Activated CD4-positive, alpha-beta T cell treated with anti-CD3 and anti-CD28 coated beads for 36 hours (primary cell): ENCODE measurements at regions not wholly inside any gene's neighbourhood (a gene's known extent, or its start where the extent isn't known, plus 50 kb on each side); places are given as distances from the start of the nearest gene placed in this dataset.
"Not testable (repeated sequence)": the region's sequence is repeated elsewhere in the genome, so short reads cannot be mapped to it uniquely, and the experiment has no call there.

Source experiments
- ATAC-seq: fragments of 200-7000 bp; cut with Tn5 transposase; one replicate; pipeline ENCODE4 v1.10.0; 2021; ENCODE audit warnings: mild to moderate bottlenecking, moderate library complexity
- CTCF ChIA-PET: fragments of 350-600 bp; sonication (Branson Sonifier 250); formaldehyde crosslinking; loops from one replicate; lab custom pipeline; 2021; ENCODE audit warnings: antibody characterized with exemption; lab: Charles Lee
- POLR2A ChIA-PET: fragments of 350-600 bp; sonication (Branson Sonifier 250); formaldehyde crosslinking; loops from one replicate; lab custom pipeline; 2021; ENCODE audit warnings: antibody characterized with exemption, inconsistent platforms; lab: Charles Lee
- DNase-seq: peaks from one replicate; pipeline ENCODE4 v3.0.0-alpha.2; 2020
- H3K27ac Mint-ChIP-seq: one replicate; pipeline ENCODE4 v1.8.0; 2021; ENCODE audit warnings: mixed read lengths
- H3K27me3 Mint-ChIP-seq: one replicate; pipeline ENCODE4 v1.8.0; 2021; ENCODE audit warnings: mixed read lengths
- H3K36me3 Mint-ChIP-seq: one replicate; pipeline ENCODE4 v1.8.0; 2021; ENCODE audit warnings: low read depth, mixed read lengths
- H3K4me1 Mint-ChIP-seq: one replicate; pipeline ENCODE4 v1.8.0; 2021; ENCODE audit warnings: mixed read lengths
- H3K4me3 Mint-ChIP-seq: one replicate; pipeline ENCODE4 v1.8.0; 2021; ENCODE audit warnings: mild to moderate bottlenecking, moderate library complexity, mixed read lengths
- H3K9me3 Mint-ChIP-seq: one replicate; pipeline ENCODE4 v1.8.0; 2021; ENCODE audit warnings: low read depth, mixed read lengths
- intact Hi-C, 2 experiments: fragments of 100-400 bp; cut with DNase I in 1 of 2; cut with micrococcal nuclease in 1 of 2; formaldehyde crosslinking; loops; one replicate each; pipeline versions ENCODE4 v1.14.2 to v1.15.1; 2022 to 2024; cut with DNase I, micrococcal nuclease

DNA sequence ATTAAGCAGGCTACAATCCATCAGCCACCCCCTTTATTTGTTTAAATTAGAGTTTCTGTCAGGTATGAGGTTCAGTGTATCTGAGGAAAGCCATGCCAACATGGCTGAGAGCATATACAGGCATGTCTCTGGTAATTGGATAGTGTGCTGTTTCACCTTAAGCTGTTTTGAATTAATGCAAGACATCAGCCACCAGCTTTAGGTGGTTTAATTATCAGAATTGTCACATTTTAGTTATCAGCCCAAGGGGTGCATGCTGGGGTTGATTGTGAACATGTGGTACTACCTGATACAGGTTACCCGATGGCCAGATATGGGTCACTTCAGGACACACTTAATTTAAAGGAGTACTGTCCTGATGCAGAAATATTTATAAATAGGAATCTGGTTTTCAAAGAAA lies 353.2 kb upstream of the TENM3 start:
- Mint-ChIP-seq H3K27me3 (no peaks in the 10 kb centered on the region), H3K4me3 (no peak overlapping the region), H3K36me3 (no peaks in the 10 kb centered on the region), H3K27ac (no peak overlapping the region), H3K9me3 (peaks cover 8% of the 10 kb centered on the region), H3K4me1 (no peaks in the 10 kb centered on the region)
- no peak for DNase-seq
- ChIA-PET CTCF (no interaction called here), POLR2A (no interaction called here)
- intact Hi-C loops: no loop called here
- ATAC-seq: no peak

GRCh38 chr4:181890911-181891310 lies 352.3 kb upstream of the TENM3 start:
- H3K36me3 Mint-ChIP-seq: no peaks in the 10 kb centered on the region
- ATAC-seq: no peak

DNA sequence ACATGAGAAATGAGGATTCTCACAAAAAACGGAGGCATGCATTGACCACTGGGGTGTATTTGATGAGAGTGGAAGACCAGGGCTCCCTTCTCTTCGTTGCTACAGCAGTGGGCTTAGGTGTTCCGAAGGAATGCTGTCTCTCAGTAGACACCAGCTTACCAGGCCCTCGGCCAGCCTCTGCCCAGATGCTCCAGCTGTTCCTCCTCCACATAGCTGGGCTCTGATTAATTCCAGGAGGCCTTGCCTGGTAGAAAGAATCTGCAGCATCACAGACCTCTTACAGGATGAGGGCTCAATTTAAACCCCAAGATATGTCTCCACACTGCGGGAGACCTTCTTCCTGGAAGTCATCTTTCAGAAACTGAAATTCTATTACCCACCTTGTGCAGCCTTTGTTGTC lies 346.6 kb upstream of the TENM3 start:
- H3K4me1 Mint-ChIP-seq: no peaks in the 10 kb centered on the region
- no peak for ATAC-seq
- H3K36me3 Mint-ChIP-seq: no peaks in the 10 kb centered on the region
- CTCF ChIA-PET: interaction anchor here (0.6 kb wide), 1 partner anchor 128 kb away, joined by 3 read pairs; no protein-coding TSS in a partner anchor
- POLR2A ChIA-PET: no interaction called here
- intact Hi-C loops: no loop called here
- no peak for DNase-seq
- H3K4me3 Mint-ChIP-seq: no peak overlapping the region
- peaks cover 6% of the 10 kb centered on the region for H3K9me3 Mint-ChIP-seq
- no peak overlapping the region for H3K27ac Mint-ChIP-seq
- no peaks in the 10 kb centered on the region for H3K27me3 Mint-ChIP-seq

More at GRCh38 chr4:181890911-181891310, 352.3 kb upstream of the TENM3 start:
- intact Hi-C loops: no loop called here
- peaks cover 11% of the 10 kb centered on the region for H3K9me3 Mint-ChIP-seq
- H3K4me3 Mint-ChIP-seq: no peak overlapping the region
- no peak for DNase-seq
- H3K27ac Mint-ChIP-seq: no peak overlapping the region
- ChIA-PET CTCF (no interaction called here), POLR2A (no interaction called here)
- H3K4me1 Mint-ChIP-seq: no peaks in the 10 kb centered on the region
- no peaks in the 10 kb centered on the region for H3K27me3 Mint-ChIP-seq

- H3K9me3 Mint-ChIP-seq: peaks cover 9% of the 10 kb centered on the region
- H3K36me3 Mint-ChIP-seq: no peaks in the 10 kb centered on the region
- DNase-seq (no peak), ATAC-seq (no peak)
- ChIA-PET CTCF (no interaction called here), POLR2A (no interaction called here)
- intact Hi-C loops: no loop called here
- no peak overlapping the region for H3K27ac Mint-ChIP-seq
- H3K4me1 Mint-ChIP-seq: no peaks in the 10 kb centered on the region
- H3K27me3 Mint-ChIP-seq: no peaks in the 10 kb centered on the region
- H3K4me3 Mint-ChIP-seq: no peak overlapping the region
These were observed 345.3 kb upstream of the TENM3 start for GRCh38 chr4:181897935-181898334.

DNA sequence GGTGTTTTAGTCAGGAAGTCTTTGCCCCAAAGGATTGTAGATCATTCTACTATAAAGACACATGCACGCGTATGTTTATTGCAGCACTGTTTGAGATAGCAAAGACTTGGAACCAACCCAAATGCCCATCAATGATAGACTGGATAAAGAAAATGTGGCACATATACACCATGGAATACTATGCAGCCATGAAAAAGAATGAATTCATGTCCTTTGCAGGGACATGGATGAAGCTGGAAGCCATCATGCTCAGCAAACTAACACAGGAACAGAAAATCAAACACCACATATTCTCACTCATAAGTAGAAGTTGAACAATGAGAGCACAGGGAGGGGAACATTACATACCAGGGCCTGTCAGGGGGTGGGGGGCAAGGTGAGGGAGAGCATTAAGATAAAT lies 340.8 kb upstream of the TENM3 start:
- ATAC-seq, DNase-seq, H3K36me3 Mint-ChIP-seq, CTCF ChIA-PET, H3K27ac Mint-ChIP-seq, H3K27me3 Mint-ChIP-seq, POLR2A ChIA-PET, H3K4me3 Mint-ChIP-seq, intact Hi-C loops, H3K4me1 Mint-ChIP-seq: not testable (repeated sequence)
- peaks cover 16% of the 10 kb centered on the region for H3K9me3 Mint-ChIP-seq

GRCh38 chr4:181905708-181906107 lies 337.5 kb upstream of the TENM3 start:
- ATAC-seq (no peak), DNase-seq (no peak)
- Mint-ChIP-seq H3K9me3 (peaks cover 16% of the 10 kb centered on the region), H3K36me3 (no peaks in the 10 kb centered on the region), H3K27me3 (no peaks in the 10 kb centered on the region), H3K4me1 (no peaks in the 10 kb centered on the region), H3K4me3 (no peak overlapping the region), H3K27ac (no peak overlapping the region)
- intact Hi-C loops: no loop called here
- ChIA-PET POLR2A (no interaction called here), CTCF (no interaction called here)

DNA sequence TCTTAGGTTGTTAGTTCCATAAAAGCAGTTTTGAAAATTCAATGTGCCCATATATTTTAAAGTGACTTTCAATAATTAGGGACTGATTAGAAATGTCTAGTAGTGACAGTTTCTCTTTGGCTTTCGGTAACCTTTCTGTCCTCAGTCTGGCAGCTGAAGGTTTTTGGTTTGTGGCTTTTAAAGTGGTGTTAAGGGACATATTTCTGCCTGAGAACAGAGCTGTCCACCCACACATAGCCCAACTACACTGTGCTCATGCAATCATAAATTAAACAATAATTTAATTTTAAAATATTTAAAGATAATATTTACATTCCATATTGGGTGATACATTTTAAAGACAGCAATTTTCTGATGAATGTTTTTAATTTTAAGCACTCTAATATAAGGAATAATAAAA lies 335.0 kb upstream of the TENM3 start:
- CTCF ChIA-PET: no interaction called here

DNA sequence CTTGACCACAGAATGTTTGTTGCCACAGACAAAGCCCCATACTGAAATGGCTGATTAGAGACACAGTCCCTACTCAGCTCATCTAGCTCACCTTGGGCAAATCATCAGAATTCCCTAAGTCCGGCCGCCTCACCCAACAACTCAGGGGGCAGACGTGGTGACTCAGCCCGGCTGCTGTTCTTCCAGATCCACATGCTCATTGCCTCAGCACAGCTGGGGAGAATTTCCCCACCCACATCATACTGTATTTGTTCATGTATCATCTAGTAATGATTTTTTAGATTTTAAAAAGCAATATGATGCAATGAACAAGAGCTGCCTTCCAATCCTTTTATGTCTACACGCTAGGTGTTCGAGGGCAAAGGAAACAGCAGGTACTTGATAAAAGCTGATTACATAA lies 333.8 kb upstream of the TENM3 start:
- ChIA-PET CTCF (no interaction called here), POLR2A (no interaction called here)
- H3K4me3 Mint-ChIP-seq: no peak overlapping the region
- H3K27me3 Mint-ChIP-seq: no peaks in the 10 kb centered on the region
- DNase-seq (no peak), ATAC-seq (no peak)
- intact Hi-C loops: no loop called here
- H3K27ac Mint-ChIP-seq: no peak overlapping the region
- H3K4me1 Mint-ChIP-seq: no peaks in the 10 kb centered on the region
- H3K36me3 Mint-ChIP-seq: no peaks in the 10 kb centered on the region
- H3K9me3 Mint-ChIP-seq: peaks cover 18% of the 10 kb centered on the region

More for the DNA sequence above, 335.0 kb upstream of the TENM3 start:
- ATAC-seq (no peak), DNase-seq (no peak)
- H3K4me3 Mint-ChIP-seq: no peak overlapping the region
- intact Hi-C loops: no loop called here
- H3K4me1 Mint-ChIP-seq: no peaks in the 10 kb centered on the region
- H3K36me3 Mint-ChIP-seq: no peaks in the 10 kb centered on the region
- H3K9me3 Mint-ChIP-seq: peaks cover 23% of the 10 kb centered on the region
- no peak overlapping the region for H3K27ac Mint-ChIP-seq
- no peaks in the 10 kb centered on the region for H3K27me3 Mint-ChIP-seq
- POLR2A ChIA-PET: no interaction called here

- DNase-seq (no peak), ATAC-seq (no peak)
- Mint-ChIP-seq H3K36me3 (no peaks in the 10 kb centered on the region), H3K27me3 (no peaks in the 10 kb centered on the region), H3K4me1 (no peaks in the 10 kb centered on the region), H3K9me3 (peaks cover 13% of the 10 kb centered on the region), H3K4me3 (no peak overlapping the region), H3K27ac (no peak overlapping the region)
- ChIA-PET CTCF (no interaction called here), POLR2A (no interaction called here)
- intact Hi-C loops: no loop called here
These were observed 331.8 kb upstream of the TENM3 start for GRCh38 chr4:181911420-181911819.

DNA sequence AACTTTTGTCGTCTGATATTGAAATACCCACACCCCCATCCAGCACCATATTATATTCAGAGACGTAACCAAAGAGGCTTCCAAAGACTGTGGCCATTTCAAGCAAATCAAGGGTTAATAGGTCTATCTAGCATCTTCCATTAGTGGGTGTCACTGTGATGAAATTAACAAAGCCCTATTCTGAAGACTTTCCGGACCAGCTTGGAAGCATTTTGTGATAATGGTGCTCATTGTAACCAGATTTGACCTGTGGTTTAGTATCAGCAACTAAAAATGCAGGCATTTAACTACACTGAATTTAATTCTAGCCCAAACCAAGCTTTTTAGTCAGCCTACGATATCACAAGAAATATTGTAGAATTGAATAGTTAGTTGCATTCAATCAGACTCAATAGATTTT lies 309.7 kb upstream of the TENM3 start:
- Mint-ChIP-seq H3K27ac (no peak overlapping the region), H3K9me3 (peaks cover 11% of the 10 kb centered on the region), H3K27me3 (no peaks in the 10 kb centered on the region), H3K36me3 (no peaks in the 10 kb centered on the region), H3K4me1 (no peaks in the 10 kb centered on the region), H3K4me3 (no peak overlapping the region)
- DNase-seq (no peak), ATAC-seq (no peak)
- ChIA-PET CTCF (no interaction called here), POLR2A (no interaction called here)
- intact Hi-C loops: no loop called here

- H3K9me3 Mint-ChIP-seq: peaks cover 3% of the 10 kb centered on the region
- H3K4me3 Mint-ChIP-seq: no peak overlapping the region
- DNase-seq: no peak
- CTCF ChIA-PET: no interaction called here
- no peaks in the 10 kb centered on the region for H3K36me3 Mint-ChIP-seq
- no peaks in the 10 kb centered on the region for H3K27me3 Mint-ChIP-seq
- POLR2A ChIA-PET: no interaction called here
- H3K27ac Mint-ChIP-seq: no peak overlapping the region
- ATAC-seq: no peak
- intact Hi-C loops: no loop called here
- H3K4me1 Mint-ChIP-seq: no peaks in the 10 kb centered on the region
These were observed 304.6 kb upstream of the TENM3 start for GRCh38 chr4:181938631-181939030.

- Mint-ChIP-seq H3K27me3 (no peaks in the 10 kb centered on the region), H3K27ac (no peak overlapping the region), H3K4me3 (no peak overlapping the region), H3K4me1 (no peaks in the 10 kb centered on the region), H3K36me3 (no peaks in the 10 kb centered on the region), H3K9me3 (peaks cover 3% of the 10 kb centered on the region)
- POLR2A ChIA-PET: no interaction called here
- CTCF ChIA-PET: no interaction called here
- intact Hi-C loops: no loop called here
- no peak for ATAC-seq
- no peak for DNase-seq
These were observed 303.8 kb upstream of the TENM3 start for GRCh38 chr4:181939199-181939945.
